ENCODE measurements at regions not wholly inside any gene's neighbourhood (a gene's known extent, or its start where the extent isn't known, plus 50 kb on each side); places are given as distances from the start of the nearest gene placed in this dataset.
A peak's percentile ranks its signal among the peaks of the same experiment; 100 is the strongest.
"Not testable (repeated sequence)": the region's sequence is repeated elsewhere in the genome, so short reads cannot be mapped to it uniquely, and the experiment has no call there.

DNA sequence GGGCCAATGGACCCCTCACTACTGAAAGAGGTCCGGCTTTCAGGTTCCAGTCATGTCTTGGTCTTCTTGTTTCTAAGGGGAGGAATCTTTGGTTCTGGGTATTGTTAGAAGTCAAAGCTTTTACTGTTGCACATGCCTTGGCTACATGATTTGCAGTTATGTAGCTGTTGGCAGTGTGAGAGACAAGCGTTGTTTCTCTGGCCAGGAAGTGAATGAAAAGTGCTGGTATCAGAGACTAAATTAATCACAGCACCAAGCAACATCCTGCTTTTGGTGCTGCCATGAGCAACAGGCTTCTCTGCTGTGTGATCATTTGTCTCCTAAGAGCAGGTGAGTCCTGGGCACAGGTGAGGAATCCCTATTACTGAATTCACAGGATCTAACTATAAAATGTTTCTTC is 100.1 kb upstream of the PRSS3 start:
- DNase-seq (ENCODE audit: low read depth), result no peak

DNA sequence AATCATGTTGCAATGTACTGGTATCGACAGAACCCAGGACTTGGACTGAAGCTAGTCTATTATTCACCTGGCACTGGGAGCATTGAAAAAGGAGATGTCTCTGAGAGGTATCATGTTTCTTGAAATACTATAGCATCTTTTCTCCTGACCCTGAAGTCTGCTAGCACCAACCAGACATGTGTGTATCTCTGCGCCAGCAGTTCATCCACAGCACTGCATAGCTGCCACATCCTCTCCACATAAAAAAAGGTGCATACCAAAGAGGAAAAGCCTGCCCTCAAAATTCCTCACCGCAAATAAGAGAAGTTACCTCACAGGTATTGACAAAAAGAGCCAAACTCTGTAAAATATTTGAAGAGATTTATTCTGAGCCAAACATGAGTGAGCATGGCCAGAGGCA is 99.5 kb upstream of the PRSS3 start:
- no peak for DNase-seq (ENCODE audit: low read depth)

- no peak for DNase-seq (ENCODE audit: low read depth)
These were observed 98.2 kb upstream of the PRSS3 start for GRCh38 chr9:33697171-33697570.

GRCh38 chr9:33698267-33698666 is 97.1 kb upstream of the PRSS3 start:
- no peak for DNase-seq (ENCODE audit: low read depth)

DNA sequence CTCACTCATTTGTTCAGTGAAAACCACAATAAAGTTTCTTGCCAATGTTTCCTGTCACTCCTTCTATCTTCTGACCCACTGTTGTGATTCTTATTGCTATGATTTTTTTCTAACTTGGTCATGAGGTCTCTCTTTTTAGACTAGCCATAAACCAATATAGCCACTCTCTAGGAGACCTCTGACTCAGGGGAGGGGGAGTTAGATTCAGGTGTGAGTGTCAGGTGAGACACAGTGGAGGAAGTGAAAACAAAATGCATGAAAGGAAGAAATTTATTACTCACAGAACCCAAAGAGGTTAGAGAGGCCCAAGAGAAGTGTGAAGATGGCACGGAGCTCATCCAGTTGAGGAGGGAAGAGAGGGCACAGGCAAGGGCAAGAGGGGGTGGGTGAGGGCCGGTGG is 94.4 kb upstream of the PRSS3 start:
- not testable (repeated sequence) for DNase-seq (ENCODE audit: low read depth)

- DNase-seq (ENCODE audit: low read depth), result no peak
These were observed 91.8 kb upstream of the PRSS3 start for GRCh38 chr9:33703430-33704102.

DNA sequence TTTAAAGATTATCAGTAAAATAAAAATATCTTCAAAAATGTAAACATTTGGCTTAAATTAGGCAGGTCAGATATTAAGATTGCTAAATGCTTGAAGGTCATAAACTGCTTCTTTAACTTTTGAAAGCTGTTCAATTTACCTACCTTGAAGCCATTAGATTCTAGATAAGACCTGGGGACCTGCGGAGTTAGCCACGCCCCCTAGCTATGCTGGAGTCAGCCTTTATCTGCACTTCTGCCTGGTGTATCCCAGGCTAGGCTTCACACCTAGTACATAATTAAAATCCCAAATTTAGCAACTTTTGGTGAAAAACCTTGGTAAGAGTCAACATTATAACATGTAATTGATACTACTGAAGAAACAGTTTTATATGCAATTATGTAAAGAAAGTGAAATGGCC is 89.9 kb upstream of the PRSS3 start:
- not testable (repeated sequence) for DNase-seq (ENCODE audit: low read depth)

DNA sequence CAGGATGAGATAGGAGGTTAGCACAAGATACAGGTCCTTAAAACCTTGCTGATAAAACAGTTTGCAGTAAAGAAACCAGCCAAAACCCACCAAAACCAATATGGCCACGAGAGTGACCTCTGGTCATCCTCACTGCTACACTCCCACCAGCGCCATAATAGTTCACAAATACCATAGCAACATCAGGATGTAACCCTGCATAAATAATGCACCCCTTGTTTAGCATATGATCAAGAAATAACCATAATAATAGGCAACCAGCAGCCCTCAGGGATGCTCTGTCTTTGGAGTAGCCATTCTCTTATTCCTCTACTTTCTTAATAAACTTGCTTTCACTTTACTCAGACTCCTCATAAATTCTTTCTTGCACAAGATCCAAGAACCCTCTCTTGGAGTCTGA is 86.9 kb upstream of the PRSS3 start:
- DNase-seq (ENCODE audit: low read depth), result no peak

GRCh38 chr9:33709269-33709668 is 86.1 kb upstream of the PRSS3 start:
- no peak for DNase-seq (ENCODE audit: low read depth)

DNA sequence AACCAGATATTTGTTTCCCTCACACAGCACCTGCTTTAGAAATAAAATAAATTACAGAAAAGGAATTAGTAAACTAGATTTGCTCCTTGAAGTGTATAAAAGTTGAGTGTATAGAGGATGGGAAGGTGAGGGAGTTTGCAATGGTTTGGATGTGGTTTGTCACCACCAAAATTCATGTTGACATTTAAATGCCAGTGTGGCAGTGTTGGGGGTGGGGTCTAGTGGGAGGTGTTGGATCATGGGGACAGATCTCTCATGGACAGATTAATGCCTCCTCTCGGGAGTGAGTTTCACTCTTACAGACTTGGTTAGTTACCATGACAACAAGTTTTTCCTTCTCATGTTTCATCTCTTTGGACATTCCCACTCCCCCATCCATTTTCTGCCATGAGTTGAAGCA is 83.9 kb upstream of the PRSS3 start:
- not testable (repeated sequence) for DNase-seq (ENCODE audit: low read depth)

GRCh38 chr9:33714989-33715388 is 80.4 kb upstream of the PRSS3 start:
- DNase-seq (ENCODE audit: low read depth), result no peak

GRCh38 chr9:33718987-33719386 is 76.4 kb upstream of the PRSS3 start:
- DNase-seq (ENCODE audit: low read depth), result no peak

DNA sequence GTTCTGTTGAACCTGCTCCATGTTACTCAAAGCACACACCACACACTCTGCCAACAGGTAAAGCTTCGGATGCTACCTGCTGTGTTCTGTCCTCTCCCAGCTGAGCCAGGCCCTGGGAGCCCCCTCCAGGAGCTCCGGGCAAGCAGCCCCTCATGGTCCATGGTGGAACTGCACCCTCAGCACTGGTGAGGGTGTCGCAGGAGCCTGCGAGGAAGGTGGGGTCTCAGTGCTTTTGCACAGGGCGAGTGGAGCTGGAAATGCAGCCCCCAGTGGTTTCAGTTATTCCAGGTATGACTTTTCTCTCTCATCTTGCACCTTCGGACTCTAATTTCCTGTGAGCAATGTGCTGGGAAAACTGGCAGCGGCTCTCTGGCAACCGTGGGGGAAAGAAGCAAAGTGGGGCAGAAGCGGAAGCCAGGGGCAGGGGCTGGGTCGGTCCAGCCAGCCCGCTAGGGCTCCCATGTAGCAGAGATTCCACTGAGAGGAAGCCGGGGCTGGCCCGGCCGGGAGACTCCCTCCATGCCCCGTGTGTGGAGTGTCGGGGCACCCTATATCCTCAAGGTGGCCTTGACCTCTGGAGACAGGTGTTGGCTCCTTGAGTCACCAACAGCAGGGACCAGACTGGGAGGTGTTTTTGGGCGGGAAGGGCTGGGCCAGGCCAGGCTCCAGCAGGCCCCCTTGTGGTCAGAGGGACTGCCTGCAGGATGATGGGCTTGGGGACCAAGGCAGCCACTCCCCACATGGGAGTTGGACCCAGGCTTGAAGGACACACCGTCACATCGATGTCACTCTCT is 75.6 kb upstream of the PRSS3 start:
- DNase-seq (ENCODE audit: low read depth), result no peak

GRCh38 chr9:33721674-33722358 is 73.5 kb upstream of the PRSS3 start:
- no peak for DNase-seq (ENCODE audit: low read depth)

DNA sequence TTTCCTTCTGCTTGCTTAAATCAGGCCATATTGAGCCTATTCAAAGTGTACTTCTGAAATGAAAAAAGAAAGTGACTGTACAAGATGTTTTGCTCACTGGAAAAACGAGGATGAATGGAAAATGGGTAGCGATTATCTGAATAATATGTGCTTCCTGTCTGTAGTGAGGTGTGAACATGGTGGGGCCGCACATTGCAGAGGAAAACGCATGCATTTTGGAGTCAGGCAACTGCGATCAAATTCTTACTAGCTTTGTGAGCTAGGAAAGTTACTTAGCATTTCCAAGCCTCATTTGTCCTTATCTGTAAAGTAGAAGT is 73.0 kb upstream of the PRSS3 start:
- no peak for DNase-seq (ENCODE audit: low read depth)

DNA sequence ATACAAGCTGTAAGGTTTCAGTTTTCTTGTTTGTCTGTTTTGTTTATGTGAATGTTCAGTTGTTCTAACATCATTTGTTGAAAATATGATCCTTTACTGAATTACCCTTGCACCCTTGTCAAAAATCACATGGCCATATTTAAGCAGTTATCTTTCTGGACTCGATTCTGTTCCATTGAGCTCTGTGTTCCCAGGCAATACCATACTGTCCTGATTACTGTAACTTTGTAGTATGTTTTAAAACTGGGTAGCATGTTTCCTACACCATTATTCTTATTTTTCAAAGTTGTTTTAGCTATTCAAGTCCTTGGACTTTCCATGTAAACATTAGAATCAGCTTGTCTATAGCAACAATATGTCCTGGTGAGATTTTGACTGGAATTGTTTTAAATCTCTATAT is 66.7 kb upstream of the PRSS3 start:
- no peak for DNase-seq (ENCODE audit: low read depth)

GRCh38 chr9:33731142-33731541 is 64.2 kb upstream of the PRSS3 start:
- no peak for DNase-seq (ENCODE audit: low read depth)

DNA sequence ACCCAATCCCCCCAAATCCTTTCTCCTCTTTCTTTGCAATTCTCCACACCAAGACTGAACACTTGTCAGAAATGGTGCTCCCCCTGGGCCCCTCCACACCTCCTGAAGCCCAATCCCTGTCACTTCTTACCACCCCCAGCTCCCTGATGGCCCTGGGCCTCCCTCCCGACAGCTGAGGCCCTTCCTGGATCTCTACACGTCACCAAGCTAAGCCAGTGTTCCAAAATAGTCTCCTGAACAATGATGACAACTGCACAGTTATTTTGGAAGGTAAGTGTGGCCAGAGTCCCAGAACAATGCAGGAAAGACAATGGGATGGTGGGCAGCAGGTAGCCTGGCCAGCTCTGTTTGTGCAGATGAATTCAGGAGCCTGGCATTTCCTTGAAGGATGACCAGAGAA is 63.7 kb upstream of the PRSS3 start:
- DNase-seq (ENCODE audit: low read depth), result no peak

DNA sequence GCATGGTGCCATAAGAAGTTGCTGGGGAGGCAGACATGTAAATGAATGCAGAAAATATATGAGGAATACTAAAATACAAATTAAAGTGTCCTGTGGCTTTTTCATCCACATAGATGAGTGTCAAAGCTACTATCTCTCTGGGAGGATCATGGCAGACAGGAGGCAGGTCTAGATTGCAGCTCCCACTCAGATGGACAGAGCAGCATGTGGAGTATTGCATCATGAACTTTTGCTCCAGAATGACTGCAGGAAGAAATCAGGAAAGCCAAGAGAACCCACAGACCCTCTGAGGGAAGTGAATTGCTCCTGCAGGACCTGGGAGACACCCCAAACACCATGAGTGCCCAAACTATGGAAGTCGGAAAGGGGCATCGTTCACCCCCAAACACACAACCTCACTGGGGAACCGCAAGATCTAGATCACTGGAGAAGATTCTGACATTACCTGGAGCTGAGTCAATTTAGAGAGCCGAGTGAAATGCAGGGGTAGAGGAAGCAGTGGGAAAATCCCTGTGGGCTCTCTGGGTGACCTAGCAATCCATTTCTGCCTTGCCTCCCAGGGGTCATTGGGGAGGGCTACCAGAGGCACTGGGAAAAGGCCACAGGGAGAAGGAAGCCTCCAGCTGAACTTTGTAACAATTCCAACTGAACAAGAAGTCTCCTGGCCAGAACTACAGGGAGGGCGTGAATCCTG is 61.0 kb upstream of the PRSS3 start:
- not testable (repeated sequence) for DNase-seq (ENCODE audit: low read depth)

GRCh38 chr9:33734941-33735835 is 60.2 kb upstream of the PRSS3 start:
- not testable (repeated sequence) for DNase-seq (ENCODE audit: low read depth)

DNA sequence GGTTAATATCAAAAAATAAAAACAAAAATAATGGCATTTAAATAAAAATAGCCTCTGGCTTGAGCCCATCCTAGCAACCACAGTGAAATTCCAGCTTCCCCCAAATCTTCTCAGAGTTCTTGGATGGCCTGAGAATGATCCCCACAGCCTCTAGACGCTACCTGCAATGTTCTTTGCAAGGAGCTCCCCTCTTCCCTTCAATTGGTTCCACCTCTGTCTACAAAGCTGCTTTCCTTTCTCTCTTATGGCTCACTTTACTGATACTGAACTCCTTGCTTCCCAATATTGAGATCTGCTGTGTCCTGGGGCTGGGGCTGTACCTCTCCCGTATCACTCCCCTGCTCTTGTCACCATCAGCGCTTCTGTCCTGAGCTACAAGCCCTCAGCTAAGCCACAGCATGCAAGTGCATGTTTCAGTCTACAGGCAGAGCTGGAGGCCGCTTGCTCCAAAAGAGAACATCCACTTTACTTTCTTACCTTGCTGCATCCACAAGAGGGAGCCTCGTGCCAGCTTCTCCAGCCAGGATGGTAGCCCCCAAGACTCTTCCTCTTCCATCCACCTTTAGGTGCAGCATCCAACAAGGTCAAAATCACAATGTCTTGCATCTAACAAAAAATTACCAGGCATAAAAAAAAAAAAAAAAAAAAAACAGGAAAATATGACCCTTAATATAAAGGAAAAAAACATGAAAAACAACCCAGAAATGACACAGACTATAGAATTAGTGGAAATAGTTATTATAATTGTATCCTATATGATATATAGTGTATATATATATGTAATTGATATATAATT is 57.4 kb upstream of the PRSS3 start:
- DNase-seq (ENCODE audit: low read depth), result peak; percentile 29

Data from HS-27A (cell line).